GM12872 (cell line): ENCODE measurements at regions not wholly inside any gene's neighbourhood (a gene's known extent, or its start where the extent isn't known, plus 50 kb on each side); places are given as distances from the start of the nearest gene placed in this dataset.

Experiments used
- CTCF ChIP-seq: IDR thresholded peaks from 3 replicates; pipeline ENCODE4 v1.5.1; 2011; ENCODE audit warnings: low read depth, mild to moderate bottlenecking, low read length, moderate library complexity; ENCODE audit not compliant: insufficient read depth

- no peak for TF ChIP-seq CTCF
Measured at GRCh38 chr9:134240361-134240760, 76.0 kb upstream of the RNU6ATAC start.

- no peak for TF ChIP-seq CTCF
Measured at GRCh38 chr9:134242706-134243105, 78.3 kb upstream of the RNU6ATAC start.

- no peak for TF ChIP-seq CTCF
Measured at GRCh38 chr9:134243778-134244467, 79.6 kb upstream of the RNU6ATAC start.

GRCh38 chr9:134245179-134245578 is 80.8 kb upstream of the RNU6ATAC start:
- TF ChIP-seq CTCF: no peak

- no peak for TF ChIP-seq CTCF
Measured at GRCh38 chr9:134247918-134248631, 78.2 kb upstream of the RXRA start.

- no peak for TF ChIP-seq CTCF
Measured at GRCh38 chr9:134251296-134252069, 74.8 kb upstream of the RXRA start.

- no peak for TF ChIP-seq CTCF
Measured at GRCh38 chr9:134252084-134252830, 74.0 kb upstream of the RXRA start.
